MM.1S (cell line): ENCODE measurements at regions not wholly inside any gene's neighbourhood (a gene's known extent, or its start where the extent isn't known, plus 50 kb on each side); places are given as distances from the start of the nearest gene placed in this dataset.

Experiments
- EZH2 ChIP-seq: fragments of 300-600 bp; sonication (generic); optimal IDR thresholded peaks from 2 replicates; pipeline ENCODE3; 2017; ENCODE audit warnings: low read depth, mild to moderate bottlenecking, antibody characterized with exemption, low read length, mixed read lengths
- EZH2phosphoT487 ChIP-seq: fragments of 300-600 bp; sonication (generic); IDR thresholded peaks from 2 replicates; pipeline ENCODE4 v1.6.1; 2018; ENCODE audit warnings: antibody characterized with exemption, low read length
- TF ChIP-seq, protein P1 (sequence below): fragments of 300-600 bp; sonication (generic); IDR thresholded peaks from 2 replicates; pipeline ENCODE4 v1.5.1; 2016; ENCODE audit warnings: antibody characterized with exemption, low read length, mixed read lengths

DNA sequence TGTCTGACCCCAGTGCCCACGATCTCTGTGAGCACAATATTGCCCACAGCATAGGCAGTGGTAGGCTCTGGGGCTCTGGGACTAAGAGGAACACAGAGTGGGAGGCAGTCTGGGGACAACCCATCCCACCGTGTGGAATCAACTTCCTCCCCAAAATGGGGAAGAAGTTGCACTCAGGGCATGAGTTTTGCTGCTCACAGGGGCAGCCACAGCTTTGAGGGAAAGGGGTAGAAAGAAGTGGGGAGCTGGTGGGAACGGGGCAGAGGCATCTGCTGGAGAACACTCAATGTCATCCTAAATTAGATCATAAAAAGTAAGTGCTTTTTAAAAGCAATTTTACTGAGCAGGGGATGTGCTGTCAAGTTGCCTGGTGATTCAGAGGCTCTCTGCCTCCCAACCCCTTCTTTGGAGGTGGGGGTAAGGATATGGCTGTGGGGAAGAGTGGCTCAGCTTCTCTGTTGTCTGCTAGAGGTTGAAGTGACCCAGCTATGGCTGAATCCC, 233.8 kb upstream of the NCAM1 start:
- TF ChIP-seq, protein P1, sequence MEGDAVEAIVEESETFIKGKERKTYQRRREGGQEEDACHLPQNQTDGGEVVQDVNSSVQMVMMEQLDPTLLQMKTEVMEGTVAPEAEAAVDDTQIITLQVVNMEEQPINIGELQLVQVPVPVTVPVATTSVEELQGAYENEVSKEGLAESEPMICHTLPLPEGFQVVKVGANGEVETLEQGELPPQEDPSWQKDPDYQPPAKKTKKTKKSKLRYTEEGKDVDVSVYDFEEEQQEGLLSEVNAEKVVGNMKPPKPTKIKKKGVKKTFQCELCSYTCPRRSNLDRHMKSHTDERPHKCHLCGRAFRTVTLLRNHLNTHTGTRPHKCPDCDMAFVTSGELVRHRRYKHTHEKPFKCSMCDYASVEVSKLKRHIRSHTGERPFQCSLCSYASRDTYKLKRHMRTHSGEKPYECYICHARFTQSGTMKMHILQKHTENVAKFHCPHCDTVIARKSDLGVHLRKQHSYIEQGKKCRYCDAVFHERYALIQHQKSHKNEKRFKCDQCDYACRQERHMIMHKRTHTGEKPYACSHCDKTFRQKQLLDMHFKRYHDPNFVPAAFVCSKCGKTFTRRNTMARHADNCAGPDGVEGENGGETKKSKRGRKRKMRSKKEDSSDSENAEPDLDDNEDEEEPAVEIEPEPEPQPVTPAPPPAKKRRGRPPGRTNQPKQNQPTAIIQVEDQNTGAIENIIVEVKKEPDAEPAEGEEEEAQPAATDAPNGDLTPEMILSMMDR = no peak
- TF ChIP-seq EZH2 (no peak), EZH2phosphoT487 (no peak)
